Chondrocyte (in vitro differentiated cells): ENCODE measurements at regions not wholly inside any gene's neighbourhood (a gene's known extent, or its start where the extent isn't known, plus 50 kb on each side); places are given as distances from the start of the nearest gene placed in this dataset.

Experiments
- DNase-seq: peaks from one replicate; pipeline ENCODE4 v3.0.0; 2021; ENCODE audit warnings: mixed read lengths, low spot score
- H3K27ac Mint-ChIP-seq: one replicate; pipeline ENCODE4 v1.8.0; 2021; ENCODE audit warnings: mild to moderate bottlenecking, moderate library complexity, mixed read lengths; ENCODE audit not compliant: unreplicated experiment
- H3K27me3 Mint-ChIP-seq: 2 replicates; pipeline ENCODE4 v1.8.0; 2021; ENCODE audit warnings: low read depth, mixed read lengths
- H3K36me3 Mint-ChIP-seq: 2 replicates; pipeline ENCODE4 v1.8.0; 2021; ENCODE audit warnings: low read depth, mixed read lengths
- H3K4me1 Mint-ChIP-seq: 2 replicates; pipeline ENCODE4 v1.8.0; 2021; ENCODE audit warnings: low read depth, mild to moderate bottlenecking, mixed read lengths
- H3K4me3 Mint-ChIP-seq: one replicate; pipeline ENCODE4 v1.8.0; 2021; ENCODE audit warnings: mild to moderate bottlenecking, moderate library complexity, mixed read lengths; ENCODE audit not compliant: unreplicated experiment
- H3K9me3 Mint-ChIP-seq: 2 replicates; pipeline ENCODE4 v1.8.0; 2021; ENCODE audit warnings: low read depth, mixed read lengths
- TF ChIP-seq, protein P1 (sequence below): fragments of 200-600 bp; sonication (generic); IDR thresholded peaks from 2 replicates; pipeline ENCODE4 v1.5.0; 2021; ENCODE audit warnings: antibody characterized with exemption, mild to moderate bottlenecking, moderate library complexity

- Mint-ChIP-seq H3K9me3 (no peaks in the 10 kb centered on the region), H3K27me3 (peaks cover 24% of the 10 kb centered on the region), H3K27ac (no peak overlapping the region), H3K4me1 (no peaks in the 10 kb centered on the region), H3K36me3 (no peaks in the 10 kb centered on the region), H3K4me3 (no peak overlapping the region)
- TF ChIP-seq, protein P1, sequence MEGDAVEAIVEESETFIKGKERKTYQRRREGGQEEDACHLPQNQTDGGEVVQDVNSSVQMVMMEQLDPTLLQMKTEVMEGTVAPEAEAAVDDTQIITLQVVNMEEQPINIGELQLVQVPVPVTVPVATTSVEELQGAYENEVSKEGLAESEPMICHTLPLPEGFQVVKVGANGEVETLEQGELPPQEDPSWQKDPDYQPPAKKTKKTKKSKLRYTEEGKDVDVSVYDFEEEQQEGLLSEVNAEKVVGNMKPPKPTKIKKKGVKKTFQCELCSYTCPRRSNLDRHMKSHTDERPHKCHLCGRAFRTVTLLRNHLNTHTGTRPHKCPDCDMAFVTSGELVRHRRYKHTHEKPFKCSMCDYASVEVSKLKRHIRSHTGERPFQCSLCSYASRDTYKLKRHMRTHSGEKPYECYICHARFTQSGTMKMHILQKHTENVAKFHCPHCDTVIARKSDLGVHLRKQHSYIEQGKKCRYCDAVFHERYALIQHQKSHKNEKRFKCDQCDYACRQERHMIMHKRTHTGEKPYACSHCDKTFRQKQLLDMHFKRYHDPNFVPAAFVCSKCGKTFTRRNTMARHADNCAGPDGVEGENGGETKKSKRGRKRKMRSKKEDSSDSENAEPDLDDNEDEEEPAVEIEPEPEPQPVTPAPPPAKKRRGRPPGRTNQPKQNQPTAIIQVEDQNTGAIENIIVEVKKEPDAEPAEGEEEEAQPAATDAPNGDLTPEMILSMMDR = no peak
- no peak for DNase-seq
These were observed 144.3 kb downstream of the XPNPEP1 start for GRCh38 chr10:109778993-109779392.

GRCh38 chr10:109774121-109774440 lies 149.2 kb downstream of the XPNPEP1 start:
- Mint-ChIP-seq H3K4me1 (no peaks in the 10 kb centered on the region), H3K36me3 (no peaks in the 10 kb centered on the region), H3K4me3 (no peak overlapping the region), H3K27ac (no peak overlapping the region), H3K9me3 (no peaks in the 10 kb centered on the region), H3K27me3 (peaks cover 6% of the 10 kb centered on the region)
- TF ChIP-seq, protein P1 = peak; percentile 43
- no peak for DNase-seq

DNA sequence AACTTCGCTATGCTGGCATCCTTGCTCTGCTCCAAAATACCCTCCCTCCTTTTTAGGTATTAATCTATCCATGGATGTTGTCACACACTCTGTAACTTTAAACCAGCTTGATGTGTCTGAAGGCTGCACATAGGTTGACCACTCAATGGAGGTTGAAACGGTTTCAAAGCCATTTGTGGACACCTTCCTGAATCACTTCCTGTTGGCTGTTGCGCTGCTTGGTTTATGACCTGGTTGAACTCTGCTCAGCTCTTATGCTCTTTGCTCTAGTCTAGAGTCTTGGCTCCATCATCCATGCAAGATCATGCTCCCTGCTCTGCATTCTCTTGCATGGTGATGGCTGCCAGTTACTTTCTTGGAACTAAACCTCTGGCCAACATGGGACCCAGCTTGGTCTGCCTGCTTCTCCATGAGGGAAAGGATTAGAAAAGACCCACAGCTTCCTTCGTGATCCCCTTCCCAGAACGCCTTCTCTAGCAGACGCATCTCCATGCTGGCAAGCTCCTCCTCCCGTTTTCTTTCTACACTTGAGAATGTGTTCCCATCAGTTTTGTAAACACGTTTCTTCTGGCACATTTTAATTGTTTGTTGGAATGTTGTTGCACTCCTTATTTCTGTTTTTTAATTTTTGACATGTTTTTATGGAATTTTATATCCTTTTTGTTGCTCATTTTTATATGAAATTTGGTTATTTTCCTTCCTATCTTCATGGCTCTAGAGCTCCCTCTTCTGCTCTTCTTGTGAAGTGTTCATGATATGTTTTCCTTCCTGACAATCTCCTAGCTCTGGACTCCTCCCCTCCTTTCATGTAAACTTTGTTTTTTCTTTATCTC lies 149.8 kb downstream of the XPNPEP1 start:
- H3K4me3 Mint-ChIP-seq = no peak overlapping the region
- H3K27ac Mint-ChIP-seq = no peak overlapping the region
- H3K27me3 Mint-ChIP-seq = peaks cover 3% of the 10 kb centered on the region
- H3K36me3 Mint-ChIP-seq = no peaks in the 10 kb centered on the region
- no peaks in the 10 kb centered on the region for H3K4me1 Mint-ChIP-seq
- TF ChIP-seq, protein P1 = peak; percentile 88
- no peaks in the 10 kb centered on the region for H3K9me3 Mint-ChIP-seq
- DNase-seq = no peak

- DNase-seq = no peak
- H3K4me3 Mint-ChIP-seq = no peak overlapping the region
- no peaks in the 10 kb centered on the region for H3K4me1 Mint-ChIP-seq
- H3K27ac Mint-ChIP-seq = no peak overlapping the region
- H3K9me3 Mint-ChIP-seq = no peaks in the 10 kb centered on the region
- no peaks in the 10 kb centered on the region for H3K36me3 Mint-ChIP-seq
- H3K27me3 Mint-ChIP-seq = no peaks in the 10 kb centered on the region
- TF ChIP-seq, protein P1 = no peak
These were observed 152.6 kb downstream of the XPNPEP1 start for GRCh38 chr10:109770663-109771062.

DNA sequence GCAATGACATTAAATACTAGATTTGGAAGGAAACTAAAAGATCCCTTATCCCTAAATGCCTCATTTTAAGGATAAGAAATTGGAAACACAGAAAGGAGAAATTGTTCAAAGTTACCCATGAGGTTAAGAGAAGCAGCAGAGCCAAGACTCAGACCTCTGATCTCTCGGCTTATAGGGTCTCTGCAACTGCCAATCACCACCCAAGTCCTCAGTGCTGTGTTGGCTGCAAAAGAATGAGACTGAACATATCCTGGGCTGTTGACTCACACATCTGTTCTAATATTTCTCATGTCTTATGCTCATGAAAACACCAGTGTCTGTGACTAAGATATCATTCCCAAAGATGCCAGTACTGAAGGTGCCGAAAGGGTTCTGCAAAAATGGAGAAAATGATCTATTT lies 153.3 kb downstream of the XPNPEP1 start:
- no peak for DNase-seq
- Mint-ChIP-seq H3K4me3 (no peak overlapping the region), H3K27me3 (no peaks in the 10 kb centered on the region), H3K36me3 (no peaks in the 10 kb centered on the region), H3K27ac (no peak overlapping the region), H3K9me3 (no peaks in the 10 kb centered on the region), H3K4me1 (no peaks in the 10 kb centered on the region)
- TF ChIP-seq, protein P1 = no peak
